Activated naive CD4-positive, alpha-beta T cell treated with anti-CD3 and anti-CD28 coated beads, Interleukin-2, amount 50 U/mL, for 72 hours (primary cell): ENCODE measurements at regions not wholly inside any gene's neighbourhood (a gene's known extent, or its start where the extent isn't known, plus 50 kb on each side); places are given as distances from the start of the nearest gene placed in this dataset.
"Not testable (repeated sequence)": the region's sequence is repeated elsewhere in the genome, so short reads cannot be mapped to it uniquely, and the experiment has no call there.

Experiments
- ATAC-seq, 2 donors: fragments of 150-1000 bp; cut with Tn5 transposase; 2 replicates each; pipeline ENCODE4 v1.10.0; 2021; ENCODE audit warnings: mild to moderate bottlenecking in 2 of 2, moderate library complexity in 2 of 2
- DNase-seq, 2 donors: peaks; one replicate each; pipeline ENCODE4 v3.0.0; 2021 to 2022; ENCODE audit warnings: low spot score in 2 of 2
- H3K27ac Mint-ChIP-seq, 2 donors: one replicate each; pipeline ENCODE4 v1.8.0; 2022; ENCODE audit warnings: mild to moderate bottlenecking in 2 of 2, mixed read lengths in 2 of 2
- H3K36me3 Mint-ChIP-seq, 2 donors: one replicate each; pipeline ENCODE4 v1.8.0; 2022; ENCODE audit warnings: mixed read lengths in 2 of 2
- H3K9me3 Mint-ChIP-seq, 2 donors: one replicate each; pipeline ENCODE4 v1.8.0; 2022; ENCODE audit warnings: mixed read lengths in 2 of 2

- Mint-ChIP-seq H3K27ac (peak overlapping the region in 1 of 2 donors; percentile 95), H3K36me3 (no peaks in the 10 kb centered on the region), H3K9me3 (no peaks in the 10 kb centered on the region)
- no peak for DNase-seq
- peak; percentile 50 to 52 for ATAC-seq
Measured at GRCh38 chrX:1011691-1012283, 200.7 kb downstream of the CRLF2 start.

GRCh38 chrX:1009771-1010170 lies 202.7 kb downstream of the CRLF2 start:
- DNase-seq (no peak), ATAC-seq (no peak)
- Mint-ChIP-seq H3K27ac (no peak overlapping the region), H3K36me3 (no peaks in the 10 kb centered on the region), H3K9me3 (no peaks in the 10 kb centered on the region)

- H3K36me3 Mint-ChIP-seq, result no peaks in the 10 kb centered on the region
- H3K27ac Mint-ChIP-seq, result no peak overlapping the region
- no peak for ATAC-seq
- no peak for DNase-seq
- no peaks in the 10 kb centered on the region for H3K9me3 Mint-ChIP-seq
Measured at GRCh38 chrX:1006156-1006730, 206.2 kb downstream of the CRLF2 start.

- H3K27ac Mint-ChIP-seq, result no peak overlapping the region
- DNase-seq (peak in 1 of 2 donors; percentile 30), ATAC-seq (no peak)
- H3K36me3 Mint-ChIP-seq, result no peaks in the 10 kb centered on the region
- no peaks in the 10 kb centered on the region for H3K9me3 Mint-ChIP-seq
Measured at GRCh38 chrX:1002611-1003010, 209.8 kb downstream of the CRLF2 start.

- ATAC-seq, result no peak
- no peak overlapping the region for H3K27ac Mint-ChIP-seq
- DNase-seq, result peak in 1 of 2 donors; percentile 2
- peaks cover 0 to 5% of the 10 kb centered on the region in 2 donors for H3K36me3 Mint-ChIP-seq
- H3K9me3 Mint-ChIP-seq, result peaks cover 8 to 12% of the 10 kb centered on the region in 2 donors
Measured at GRCh38 chrX:997631-998137, 214.8 kb downstream of the CRLF2 start.

- peaks cover 23 to 26% of the 10 kb centered on the region in 2 donors for H3K9me3 Mint-ChIP-seq
- H3K27ac Mint-ChIP-seq, result no peak overlapping the region
- no peak for DNase-seq
- no peak for ATAC-seq
- peaks cover 0 to 11% of the 10 kb centered on the region in 2 donors for H3K36me3 Mint-ChIP-seq
Measured at GRCh38 chrX:994780-995179, 217.7 kb downstream of the CRLF2 start.

- H3K27ac Mint-ChIP-seq, result peak overlapping the region in 1 of 2 donors; percentile 91
- ATAC-seq, result peak; percentile 80 to 97
- DNase-seq, result peak in 1 of 2 donors; percentile 84
- H3K9me3 Mint-ChIP-seq, result peaks cover 23 to 26% of the 10 kb centered on the region in 2 donors
- H3K36me3 Mint-ChIP-seq, result peaks cover 0 to 11% of the 10 kb centered on the region in 2 donors
Measured at GRCh38 chrX:989959-990510, 222.4 kb downstream of the CRLF2 start.

- not testable (repeated sequence) for H3K36me3 Mint-ChIP-seq, H3K27ac Mint-ChIP-seq, ATAC-seq, DNase-seq
- H3K9me3 Mint-ChIP-seq, result peaks cover 18 to 21% of the 10 kb centered on the region in 2 donors
Measured at GRCh38 chrX:988530-988929, 223.9 kb downstream of the CRLF2 start.

GRCh38 chrX:981791-982626 lies 230.4 kb downstream of the CRLF2 start:
- H3K36me3 Mint-ChIP-seq, result peaks cover 0 to 1% of the 10 kb centered on the region in 2 donors
- H3K27ac Mint-ChIP-seq, result no peak overlapping the region
- H3K9me3 Mint-ChIP-seq, result no peaks in the 10 kb centered on the region
- ATAC-seq (no peak), DNase-seq (no peak)

- Mint-ChIP-seq H3K27ac (peak overlapping the region in 1 of 2 donors; percentile 82), H3K36me3 (peaks cover 0 to 10% of the 10 kb centered on the region in 2 donors), H3K9me3 (peaks cover 0 to 7% of the 10 kb centered on the region in 2 donors)
- DNase-seq (no peak), ATAC-seq (no peak)
Measured at GRCh38 chrX:980587-981235, 231.7 kb downstream of the CRLF2 start.

- not testable (repeated sequence) for H3K36me3 Mint-ChIP-seq, DNase-seq, H3K27ac Mint-ChIP-seq, H3K9me3 Mint-ChIP-seq, ATAC-seq
Measured at GRCh38 chrX:979127-979526, 233.3 kb downstream of the CRLF2 start.

GRCh38 chrX:973010-973632 lies 239.3 kb downstream of the CRLF2 start:
- DNase-seq (no peak), ATAC-seq (no peak)
- Mint-ChIP-seq H3K36me3 (peaks cover 0 to 10% of the 10 kb centered on the region in 2 donors), H3K27ac (no peak overlapping the region), H3K9me3 (peaks cover 0 to 7% of the 10 kb centered on the region in 2 donors)

- DNase-seq, result no peak
- Mint-ChIP-seq H3K36me3 (no peaks in the 10 kb centered on the region), H3K9me3 (no peaks in the 10 kb centered on the region), H3K27ac (no peak overlapping the region)
- no peak for ATAC-seq
Measured at GRCh38 chrX:968148-968965, 244.1 kb downstream of the CRLF2 start.

- Mint-ChIP-seq H3K36me3 (no peaks in the 10 kb centered on the region), H3K9me3 (no peaks in the 10 kb centered on the region), H3K27ac (no peak overlapping the region)
- DNase-seq, result no peak
- no peak for ATAC-seq
Measured at GRCh38 chrX:966396-967070, 245.9 kb downstream of the CRLF2 start.

GRCh38 chrX:964831-965416 lies 247.5 kb downstream of the CRLF2 start:
- DNase-seq (no peak), ATAC-seq (no peak)
- no peaks in the 10 kb centered on the region for H3K36me3 Mint-ChIP-seq
- no peaks in the 10 kb centered on the region for H3K9me3 Mint-ChIP-seq
- H3K27ac Mint-ChIP-seq, result no peak overlapping the region
